Prostate gland (tissue), 2 donors: ENCODE measurements at regions not wholly inside any gene's neighbourhood (a gene's known extent, or its start where the extent isn't known, plus 50 kb on each side); places are given as distances from the start of the nearest gene placed in this dataset.

ENCODE experiments used
- DNase-seq: peaks from one replicate; pipeline ENCODE4 v3.0.0-alpha.2; 2019; ENCODE audit warnings: low spot score
- H3K27ac ChIP-seq, 2 donors: fragments of 200-600 bp; sonication (generic); 2 replicates each; pipeline ENCODE4 v1.5.1; 2017 to 2019
- H3K27me3 ChIP-seq: fragments of 200-600 bp; sonication (generic); replicated peaks from 2 replicates; pipeline ENCODE4 v1.5.1; 2019; ENCODE audit not compliant: insufficient read depth
- H3K36me3 ChIP-seq, 2 donors: fragments of 200-600 bp; sonication (generic); 1 replicate in 1 of 2; 2 replicates in 1 of 2; pipeline versions ENCODE4 v1.5.1 to v1.8.1; 2017 to 2019
- H3K4me1 ChIP-seq: fragments of 200-600 bp; sonication (generic); replicated peaks from 2 replicates; pipeline ENCODE4 v1.5.1; 2019
- H3K4me3 ChIP-seq, 2 donors: fragments of 200-600 bp; sonication (generic); 2 replicates each; pipeline ENCODE4 v1.5.1; 2017 to 2019
- H3K9me3 ChIP-seq: fragments of 200-600 bp; sonication (generic); 2 replicates; pipeline ENCODE4 v1.5.1; 2017
- CTCF ChIP-seq, 4 experiments: fragments of 200-600 bp in 2 of 4; fragments of 450-650 bp in 2 of 4; sonication (generic) in 2 of 4; IDR thresholded peaks; 1 replicate in 3 of 4; 2 replicates in 1 of 4; pipeline ENCODE4 v1.5.1; 2016 to 2019; ENCODE audit warnings: antibody characterized with exemption in 4 of 4, mild to moderate bottlenecking in 2 of 4, moderate library complexity in 2 of 4
- POLR2A ChIP-seq: fragments of 450-650 bp; IDR thresholded peaks from one replicate; pipeline ENCODE4 v1.6.1; 2016; ENCODE audit warnings: antibody characterized with exemption, mild to moderate bottlenecking
- POLR2AphosphoS5 ChIP-seq: sonication (generic); formaldehyde crosslinking; IDR thresholded peaks from one replicate; pipeline ENCODE4 v1.6.1; 2017; ENCODE audit warnings: antibody characterized with exemption
- WGBS: methylation state at CpG from one replicate; pipeline ENCODE4 v1.1.5; 2018; 5-methylcytosine and 5-hydroxymethylcytosine counted together
- intact Hi-C: fragments of 100-400 bp; cut with DNase I; formaldehyde crosslinking; loops from one replicate; pipeline ENCODE4 v1.14.2; 2022

- H3K4me1 ChIP-seq: no peaks in the 10 kb centered on the region
- TF ChIP-seq POLR2AphosphoS5 (no peak), CTCF (IDR thresholded peaks at IDR 0.05) (no peak), POLR2A (no peak)
- intact Hi-C loops: no loop called here
- H3K4me3 ChIP-seq: no peak overlapping the region
- WGBS: 91% methylated on average over 2 of the region's 2 CpGs
- H3K36me3 ChIP-seq: no peaks in the 10 kb centered on the region
- no peaks in the 10 kb centered on the region for H3K9me3 ChIP-seq
- no peaks in the 10 kb centered on the region for H3K27me3 ChIP-seq
- no peak for DNase-seq
- H3K27ac ChIP-seq: no peak overlapping the region
These were observed 51.0 kb upstream of the SNAP25 start for GRCh38 chr20:10167594-10167993.
